Non-pigmented ciliary epithelial cell (primary cell): ENCODE measurements at regions not wholly inside any gene's neighbourhood (a gene's known extent, or its start where the extent isn't known, plus 50 kb on each side); places are given as distances from the start of the nearest gene placed in this dataset.
"Not testable (repeated sequence)": the region's sequence is repeated elsewhere in the genome, so short reads cannot be mapped to it uniquely, and the experiment has no call there.

Experiments
- DNase-seq: peaks from one replicate; pipeline ENCODE4 v3.0.0-alpha.2; 2010; ENCODE audit warnings: low read depth

DNA sequence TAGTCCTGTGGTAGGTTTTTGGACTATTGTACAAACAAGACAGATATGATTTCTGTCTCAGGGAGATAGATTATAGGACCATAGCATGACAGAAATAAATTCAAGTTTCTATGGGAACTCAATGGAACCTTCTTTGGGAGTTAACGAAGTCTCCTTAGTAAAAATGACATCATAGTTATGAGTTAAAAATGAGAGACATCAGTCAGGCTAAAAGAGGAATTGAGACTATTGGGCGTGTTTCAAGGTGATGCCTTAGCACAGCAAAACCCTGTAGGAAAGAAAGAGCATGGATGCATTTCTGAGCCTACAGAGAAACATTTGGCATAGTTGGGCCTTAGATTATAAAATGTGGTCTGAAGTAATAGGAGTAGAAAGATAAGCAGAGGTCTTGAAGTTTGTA is 1909.1 kb upstream of the PCDH7 start:
- DNase-seq: no peak

DNA sequence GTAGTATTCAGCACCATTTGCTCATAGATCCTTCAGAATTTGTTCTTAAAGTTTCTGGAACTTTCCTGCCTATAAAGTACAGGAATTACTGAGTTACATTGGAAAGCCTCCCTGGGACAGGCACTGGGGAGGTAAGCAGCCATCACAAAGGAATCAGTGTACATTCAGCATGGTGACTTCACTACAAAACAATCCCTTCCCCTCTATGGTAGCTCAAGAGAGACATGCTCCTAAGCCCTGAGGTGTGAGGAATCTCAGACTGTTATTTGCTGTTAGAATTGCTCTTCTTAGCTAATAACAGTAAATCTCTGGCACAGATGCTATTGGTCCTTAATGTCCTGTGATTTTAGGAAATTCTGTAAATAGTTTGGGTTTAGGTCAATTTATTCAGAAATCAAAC is 1898.0 kb upstream of the PCDH7 start:
- DNase-seq: no peak

DNA sequence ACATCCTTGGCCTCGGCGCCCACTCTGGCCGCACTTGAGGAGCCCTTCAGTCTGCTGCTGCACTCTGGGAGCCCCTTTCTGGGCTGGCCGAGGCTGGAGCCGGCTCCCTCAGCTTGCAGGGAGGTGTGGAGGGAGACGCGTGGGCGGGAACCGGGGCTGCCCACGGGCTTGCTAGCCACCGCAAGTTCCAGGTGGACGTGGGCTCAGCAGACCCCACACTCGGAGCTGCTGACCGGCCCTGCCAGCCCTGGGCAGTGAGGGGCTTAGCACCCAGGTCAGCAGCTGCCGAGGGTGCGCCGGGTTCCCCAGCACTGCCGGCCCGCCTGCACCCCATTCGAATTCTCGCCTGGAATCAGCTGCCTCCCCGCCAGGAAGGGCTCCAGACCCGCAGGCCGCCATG is 1892.3 kb upstream of the PCDH7 start:
- no peak for DNase-seq

DNA sequence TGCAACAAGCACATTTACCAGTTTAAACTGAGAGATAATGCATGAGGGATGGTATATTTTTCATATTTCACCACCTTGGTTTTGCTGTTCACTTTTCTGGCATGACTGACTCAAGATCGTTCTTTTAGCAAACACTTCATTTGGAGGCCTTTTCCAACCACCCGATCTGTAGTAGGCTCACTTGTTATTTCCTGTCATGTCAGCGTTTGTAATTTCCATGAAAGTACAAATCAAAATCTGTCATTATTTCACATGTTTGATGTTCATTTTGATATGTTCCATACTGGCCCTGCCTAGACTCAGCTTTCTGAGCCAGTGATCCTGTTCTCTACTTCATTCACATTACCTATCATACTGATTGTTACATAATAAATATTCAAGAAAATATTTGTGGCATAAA is 1888.3 kb upstream of the PCDH7 start:
- DNase-seq: no peak

DNA sequence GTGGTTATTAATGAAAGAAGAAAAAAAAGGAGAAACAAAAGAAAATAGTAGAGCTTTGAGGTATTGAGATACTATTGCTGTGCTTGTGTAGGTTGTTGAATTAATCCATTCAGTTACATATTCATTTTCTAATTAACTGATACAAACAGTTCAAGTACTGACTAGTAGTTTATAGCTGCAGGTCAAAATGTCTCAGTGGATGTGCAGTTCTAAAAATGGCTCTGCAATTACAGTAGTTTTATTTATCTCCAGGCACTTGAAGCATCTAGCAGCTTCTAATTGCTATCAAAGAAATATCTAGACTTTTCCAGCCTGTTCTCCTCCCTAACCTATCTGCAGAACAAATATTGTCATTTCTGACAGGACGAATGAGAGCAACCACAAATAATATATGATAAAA is 1887.7 kb upstream of the PCDH7 start:
- DNase-seq: no peak

DNA sequence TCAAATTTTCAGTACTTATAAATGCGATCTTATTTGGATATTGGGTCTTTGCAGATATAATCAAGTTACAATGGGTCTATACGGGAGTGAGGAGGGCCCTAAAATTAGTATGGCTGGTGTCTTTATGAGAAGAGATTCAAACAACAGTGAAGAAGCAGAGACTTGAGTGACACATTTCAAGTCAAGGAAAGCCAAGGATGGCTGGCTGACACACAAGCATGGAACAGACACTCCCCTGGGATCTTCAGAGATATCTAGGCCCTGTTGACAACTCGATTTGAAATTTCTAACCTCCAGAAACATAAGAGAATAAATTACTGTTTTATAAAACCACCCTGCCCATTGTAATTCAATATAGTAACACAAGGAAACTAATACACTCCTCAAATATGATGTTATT is 1886.0 kb upstream of the PCDH7 start:
- DNase-seq: no peak

DNA sequence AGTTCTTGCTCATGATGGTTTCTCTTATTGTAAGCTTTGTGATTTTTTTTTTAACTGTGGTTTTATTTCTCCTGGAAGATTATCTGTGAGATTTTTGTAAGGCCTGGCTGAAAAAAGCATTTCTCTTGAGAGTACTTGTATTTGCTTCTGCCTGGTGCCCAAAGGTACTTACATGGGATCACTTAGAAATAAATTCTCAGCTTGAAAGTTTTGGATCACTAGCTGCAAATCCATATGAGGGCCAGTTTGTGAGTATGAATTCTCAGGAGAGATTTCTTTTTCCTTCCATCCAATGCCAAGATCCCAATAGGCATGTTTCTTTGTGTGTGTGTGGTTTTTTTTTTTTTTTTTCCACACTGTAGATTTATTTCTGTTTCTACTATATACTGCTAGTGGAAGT is 1884.7 kb upstream of the PCDH7 start:
- DNase-seq: no peak

DNA sequence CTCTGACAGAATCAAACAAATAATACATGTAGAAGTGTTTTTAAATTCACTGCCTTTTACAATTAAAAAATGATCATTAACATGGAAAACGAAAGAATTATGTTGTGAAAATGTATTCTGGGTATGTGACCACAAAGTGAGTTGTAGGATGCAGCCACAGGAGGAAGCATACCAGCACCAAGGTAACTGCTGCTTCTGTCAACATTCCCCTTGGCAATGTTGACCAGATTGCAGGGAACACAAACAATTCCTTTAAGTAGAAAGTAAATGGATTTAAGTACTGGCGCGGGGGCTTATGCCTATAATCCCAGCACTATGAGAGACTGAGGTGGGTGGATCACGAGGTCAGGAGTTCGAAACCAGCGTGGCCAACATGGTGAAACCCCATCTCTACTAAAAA is 1877.9 kb upstream of the PCDH7 start:
- no peak for DNase-seq

DNA sequence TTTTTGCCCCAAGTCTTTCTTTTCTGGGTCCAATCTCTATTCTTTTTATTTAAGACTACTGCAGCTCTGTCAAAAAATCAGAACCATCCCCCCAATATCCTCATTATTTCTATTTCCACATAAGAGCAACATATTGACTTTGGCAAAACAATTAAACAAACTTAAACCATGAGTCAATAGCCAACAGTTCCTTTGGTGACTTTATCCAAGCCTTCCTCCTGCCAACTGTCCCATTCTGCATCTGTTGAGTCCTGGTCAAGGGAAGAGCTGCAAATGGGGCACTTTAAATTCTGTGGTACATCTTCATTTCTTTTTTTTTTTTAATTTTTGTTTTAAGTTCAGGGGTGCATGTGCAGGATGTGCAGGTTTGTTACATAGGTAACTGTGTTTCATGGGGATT is 1875.0 kb upstream of the PCDH7 start:
- no peak for DNase-seq

DNA sequence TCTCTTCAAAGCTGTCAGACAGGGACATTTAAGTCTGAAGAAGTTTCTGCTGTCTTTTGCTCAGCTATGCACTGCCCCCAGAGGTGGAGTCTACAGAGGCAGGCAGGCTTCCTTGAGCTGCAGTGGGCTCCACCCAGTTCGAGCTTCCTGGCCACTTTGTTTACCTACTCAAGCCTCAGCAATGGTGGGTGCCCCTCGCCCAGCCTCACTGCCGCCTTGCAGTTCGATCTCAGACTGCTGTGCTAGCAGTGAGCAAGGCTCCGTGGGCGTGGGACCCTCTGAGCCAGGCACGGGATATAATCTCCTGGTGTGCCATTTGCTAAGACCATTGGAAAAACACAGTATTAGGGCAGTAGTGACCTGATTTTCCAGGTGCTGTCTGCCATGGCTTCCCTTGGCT is 1863.1 kb upstream of the PCDH7 start:
- DNase-seq: not testable (repeated sequence)

DNA sequence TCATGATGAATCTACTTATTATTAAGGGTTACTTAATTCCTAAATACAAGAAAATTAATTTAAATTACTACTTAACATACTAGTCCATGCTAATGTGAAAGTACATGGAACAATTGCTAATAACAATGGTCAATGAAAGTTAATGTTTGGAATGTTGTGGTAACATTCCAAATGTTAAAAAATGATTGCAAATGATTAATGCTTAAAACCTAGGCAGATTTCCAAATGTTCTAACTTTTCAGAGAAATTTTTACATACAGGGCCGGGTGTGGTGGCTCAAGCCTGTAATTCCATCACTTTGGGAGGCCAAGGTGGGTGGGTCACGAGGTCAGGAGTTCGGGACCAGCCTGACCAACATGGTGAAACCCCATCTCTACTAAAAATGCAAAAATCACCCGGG is 1851.3 kb upstream of the PCDH7 start:
- DNase-seq: no peak

DNA sequence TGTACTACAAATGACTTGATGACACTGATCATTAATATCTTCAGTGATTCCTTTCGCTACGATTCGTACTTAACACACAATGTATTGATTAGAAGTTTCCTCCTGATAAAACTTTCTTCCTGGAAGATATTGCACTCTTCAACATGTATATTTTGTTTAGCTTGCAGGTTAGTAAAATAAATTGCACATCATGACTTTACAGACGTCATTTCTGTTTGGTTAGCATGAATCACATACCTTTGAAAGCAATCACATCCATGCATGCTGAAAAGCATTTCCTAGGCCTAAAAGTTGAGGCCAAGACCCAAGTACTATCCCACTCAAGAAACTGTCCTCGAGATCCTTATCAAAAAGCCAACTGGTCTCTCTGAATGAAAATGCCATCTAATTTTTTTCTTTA is 1841.0 kb upstream of the PCDH7 start:
- DNase-seq: peak; percentile 9

DNA sequence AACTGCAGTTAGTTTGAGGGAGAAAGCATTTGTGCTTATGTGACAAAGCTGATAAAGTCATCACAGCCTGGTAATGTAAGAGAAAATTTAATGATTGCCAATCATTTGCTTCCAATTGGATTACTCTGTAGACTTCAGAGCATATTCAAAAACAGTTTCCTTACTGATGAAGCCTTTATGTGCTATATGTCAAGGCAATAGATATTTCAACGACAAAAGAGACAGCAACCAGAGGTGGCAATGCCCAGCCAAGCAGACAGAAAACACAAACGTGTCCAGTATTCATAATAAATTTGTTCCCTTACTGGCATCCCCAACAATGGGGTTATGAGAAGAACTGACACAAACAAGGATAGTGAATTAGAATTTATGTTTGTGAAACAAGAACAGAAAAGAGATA is 1840.3 kb upstream of the PCDH7 start:
- DNase-seq: no peak

DNA sequence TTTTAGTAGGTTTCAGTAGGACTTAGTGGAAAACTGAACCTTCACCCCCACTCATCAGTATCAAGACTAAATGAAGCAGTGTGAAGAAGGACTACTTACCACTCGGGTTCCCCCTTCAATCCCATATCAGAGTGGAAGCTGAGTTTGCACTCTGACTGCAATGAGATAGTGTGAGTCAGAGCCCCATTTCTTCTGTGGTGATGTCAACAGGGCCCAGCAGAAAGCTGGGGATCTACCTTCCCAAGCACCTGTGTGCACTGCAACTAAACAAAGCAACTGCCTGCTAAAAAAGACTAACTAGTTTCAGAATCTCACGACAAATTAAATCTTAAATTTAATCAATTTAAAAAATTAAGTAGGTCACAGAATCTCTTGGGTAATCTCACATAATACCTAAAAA is 1837.0 kb upstream of the PCDH7 start:
- no peak for DNase-seq

DNA sequence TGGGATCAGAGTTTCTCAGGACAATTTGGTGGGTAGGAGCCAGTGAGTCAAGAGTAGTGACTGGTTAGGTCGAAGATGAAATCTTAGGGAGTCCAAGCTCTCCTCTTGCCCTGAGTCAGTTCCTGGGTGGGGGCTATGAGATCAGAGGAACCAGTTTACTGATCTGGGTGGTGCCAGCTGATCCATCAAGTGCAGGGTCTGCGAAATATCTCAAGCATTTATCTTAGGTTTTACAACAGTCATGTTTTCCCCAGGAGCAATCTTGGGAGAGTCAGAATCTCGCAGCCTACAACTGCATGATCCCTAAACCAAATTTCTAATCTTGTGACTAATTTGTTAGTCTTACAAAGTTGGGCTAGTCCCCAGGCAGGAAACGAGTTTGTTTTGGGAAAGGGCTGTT is 1833.2 kb upstream of the PCDH7 start:
- DNase-seq: no peak

DNA sequence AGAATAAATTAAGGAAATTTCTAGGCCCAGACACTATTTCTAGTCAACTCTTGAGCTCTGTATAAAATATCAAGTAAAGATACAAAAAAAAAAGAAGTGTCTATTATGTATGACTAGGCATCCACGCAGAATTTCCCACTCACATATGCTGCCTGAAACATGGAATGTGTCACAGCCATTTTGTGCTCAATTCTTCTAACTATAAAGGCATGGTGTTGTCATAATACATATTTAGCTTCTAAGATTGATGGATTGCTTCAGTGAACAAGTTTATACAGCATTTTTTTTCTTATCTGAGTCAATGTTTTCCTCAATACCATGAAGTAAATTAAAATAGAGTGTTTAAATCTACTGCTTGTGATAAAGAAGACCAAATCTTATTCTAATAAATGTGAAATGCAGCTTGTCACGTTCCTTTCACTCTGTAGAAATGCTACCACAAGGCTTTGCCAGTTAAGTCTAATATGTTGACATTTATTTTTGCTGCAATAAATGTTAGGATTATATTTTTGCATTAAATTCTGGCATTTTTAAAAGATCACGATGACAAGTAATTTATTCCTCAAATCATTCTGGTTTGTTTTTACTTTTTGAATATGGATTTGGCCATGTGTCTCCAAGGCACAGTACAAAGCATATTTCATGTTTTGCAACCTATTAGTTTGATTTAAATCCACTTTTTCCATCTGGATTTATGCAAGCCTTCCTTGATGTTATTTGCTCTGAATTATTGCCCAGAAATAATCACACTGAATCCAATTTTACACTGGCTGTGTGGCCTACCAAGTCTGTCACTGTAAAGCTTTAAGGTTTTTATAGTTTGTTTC is 1829.0 kb upstream of the PCDH7 start:
- DNase-seq: no peak

DNA sequence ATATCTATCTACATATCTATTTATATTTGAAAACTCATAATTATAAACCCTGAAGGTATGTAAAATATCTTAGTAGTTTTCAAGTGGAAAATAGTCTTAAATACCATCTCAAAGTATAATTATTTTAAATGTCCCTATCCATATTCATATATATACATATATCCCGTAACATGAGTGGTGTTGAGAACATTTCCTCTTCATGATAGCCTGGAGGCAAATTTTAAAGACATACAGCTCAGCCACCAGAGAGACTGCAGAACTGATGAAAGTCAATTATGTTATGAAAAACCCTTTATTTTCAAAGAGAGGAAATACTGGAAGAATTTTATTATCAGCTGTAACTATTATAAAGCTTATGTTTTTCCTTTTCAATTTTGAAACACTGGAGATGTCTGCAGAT is 1806.7 kb upstream of the PCDH7 start:
- DNase-seq: no peak

DNA sequence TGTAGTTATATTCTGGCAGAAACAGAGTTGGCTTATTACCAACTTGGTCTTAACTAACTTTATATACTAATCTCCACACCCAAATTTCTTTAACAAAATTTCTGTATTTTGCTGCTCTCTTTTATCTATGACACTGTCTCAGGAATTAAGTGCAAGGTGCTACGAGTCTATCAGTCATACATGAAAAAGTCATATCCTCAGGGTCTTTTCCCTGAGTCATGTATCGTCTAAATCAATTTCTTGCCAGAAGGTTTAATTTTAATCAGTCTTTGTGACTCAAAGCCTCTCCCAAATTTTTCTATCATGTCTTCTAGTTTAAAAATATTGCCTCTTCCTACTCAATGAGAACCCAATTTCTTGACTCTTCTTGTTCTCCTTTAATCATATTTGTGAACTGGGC is 1803.6 kb upstream of the PCDH7 start:
- no peak for DNase-seq

DNA sequence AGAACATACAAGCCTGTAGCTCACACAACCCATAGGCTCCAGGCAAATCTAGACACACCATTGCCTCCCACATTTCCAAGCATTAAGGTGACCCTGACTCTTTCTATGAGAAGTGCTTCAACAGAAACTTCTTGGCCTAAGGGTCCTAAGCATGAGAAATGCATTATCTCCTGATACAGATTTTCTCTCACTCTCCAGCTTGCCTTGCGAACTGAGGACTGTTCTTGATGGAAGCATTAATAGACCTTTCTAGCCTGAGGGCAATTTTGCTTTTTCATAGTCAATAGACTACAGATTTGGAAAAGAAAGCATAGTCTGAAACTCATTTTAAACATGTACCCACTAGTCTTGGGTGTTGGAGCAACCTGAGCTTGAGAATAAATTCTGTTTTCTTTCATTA is 1801.3 kb upstream of the PCDH7 start:
- no peak for DNase-seq

DNA sequence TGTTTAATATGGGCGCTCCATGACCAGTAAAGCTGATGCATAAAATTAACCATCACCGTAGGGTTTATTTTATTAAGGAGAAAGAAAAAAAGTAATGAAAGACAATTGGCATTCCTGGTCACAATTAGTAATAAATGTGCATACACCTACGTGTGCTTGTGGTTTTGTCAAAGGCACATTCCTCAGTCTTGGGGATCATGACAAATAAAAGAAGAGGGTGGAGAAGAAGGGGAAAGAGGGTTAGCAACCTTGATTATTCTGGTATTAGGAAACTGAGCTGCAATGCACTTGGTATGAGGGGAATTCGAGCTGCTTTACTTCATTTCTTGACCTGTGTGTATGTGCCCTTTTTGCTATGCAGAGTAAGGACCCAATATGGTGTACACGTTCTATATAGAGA is 1798.3 kb upstream of the PCDH7 start:
- peak; percentile 41 for DNase-seq

DNA sequence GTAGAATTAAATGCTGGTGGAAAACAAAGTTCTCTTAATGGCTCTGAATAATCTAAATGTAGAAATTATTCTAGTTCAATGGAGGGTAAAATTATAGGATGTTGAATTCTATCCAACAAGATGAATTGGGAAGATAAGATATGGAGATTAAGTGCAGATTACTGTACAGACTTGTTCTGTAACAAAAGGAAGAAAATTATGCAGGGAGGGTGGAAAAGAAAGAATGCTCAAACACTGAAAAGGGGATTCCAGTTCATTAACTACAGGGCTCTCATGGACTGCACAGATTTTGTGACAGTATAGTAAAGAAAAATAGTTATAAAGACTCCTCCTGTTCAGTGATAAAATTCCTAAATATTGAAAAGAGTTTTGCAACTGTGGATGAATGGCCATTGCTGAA is 1794.0 kb upstream of the PCDH7 start:
- DNase-seq: peak; percentile 1

DNA sequence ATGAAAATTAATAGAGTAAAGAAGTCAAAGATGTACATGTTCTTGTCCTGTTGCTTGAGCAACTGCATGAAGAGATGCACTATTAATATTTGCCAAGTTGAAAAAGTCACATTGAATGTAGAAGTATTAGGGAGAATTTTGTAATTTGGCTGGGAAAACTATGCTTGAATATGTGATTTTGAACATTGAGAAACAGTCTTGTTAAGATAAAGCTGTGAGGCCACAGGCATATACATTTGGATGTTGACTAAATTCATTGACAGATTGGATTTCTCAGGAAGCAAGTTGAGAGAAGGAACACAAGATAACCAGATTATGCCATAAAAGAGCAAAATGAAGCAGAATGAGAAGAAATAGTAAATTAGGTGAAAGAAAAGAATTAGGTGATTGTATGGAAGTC is 1777.5 kb upstream of the PCDH7 start:
- DNase-seq: no peak

DNA sequence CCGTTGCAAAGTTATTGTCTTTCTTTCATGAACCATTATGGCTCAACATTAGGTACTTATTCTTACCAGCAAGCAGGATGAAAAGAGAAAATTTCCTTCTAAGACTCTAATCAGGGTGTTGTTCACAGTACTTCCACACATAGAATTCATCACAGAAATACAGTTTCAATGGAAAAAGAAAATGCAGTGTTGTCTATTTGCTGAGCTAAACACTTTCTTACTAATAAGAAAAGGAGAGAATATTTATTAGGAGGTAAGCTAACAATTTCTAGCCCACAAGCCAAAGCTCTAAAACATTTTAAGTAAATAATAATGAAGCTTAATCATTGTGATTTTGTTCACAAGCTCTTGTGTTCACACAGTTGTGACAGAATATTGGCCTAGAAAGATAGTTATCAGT is 1772.8 kb upstream of the PCDH7 start:
- no peak for DNase-seq

DNA sequence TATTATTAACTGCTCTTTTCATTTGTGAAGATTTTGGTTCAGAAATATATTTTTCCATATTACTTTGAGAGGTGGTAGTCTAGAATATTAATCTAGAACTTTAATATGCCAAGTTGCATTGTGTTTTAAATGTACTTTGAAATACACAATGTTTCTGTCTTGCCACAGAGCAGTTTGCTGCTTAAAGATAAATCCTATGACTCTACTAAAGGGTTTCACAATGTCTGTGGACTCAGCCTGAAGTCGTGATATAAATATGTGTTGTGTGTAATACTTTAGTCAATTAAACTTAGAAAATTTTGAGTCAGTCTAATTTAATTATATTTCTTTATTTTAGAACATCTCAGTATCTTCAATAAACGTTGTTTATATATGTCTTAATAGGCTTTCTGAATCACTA is 1771.7 kb upstream of the PCDH7 start:
- DNase-seq: no peak

DNA sequence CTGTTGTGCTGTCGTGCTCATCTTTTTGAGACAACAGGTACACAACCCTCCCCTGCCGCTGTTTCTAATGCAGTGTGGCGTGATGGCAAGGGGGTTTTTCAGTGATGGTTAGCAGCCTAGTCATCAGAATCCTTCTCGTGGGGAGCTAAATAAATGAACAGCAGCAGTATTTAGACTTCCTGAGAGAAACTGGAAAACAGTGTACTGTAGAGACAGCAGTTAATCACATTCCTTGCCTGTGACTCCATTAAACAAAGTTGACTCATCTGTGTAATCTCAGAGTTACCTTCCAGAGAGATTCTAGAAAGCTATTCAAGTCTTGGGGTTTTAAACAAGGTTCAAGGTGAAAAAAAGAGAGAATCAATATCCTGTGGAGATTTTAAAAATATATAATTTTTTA is 1753.2 kb upstream of the PCDH7 start:
- peak; percentile 48 for DNase-seq
